ENCODE measurements at regions not wholly inside any gene's neighbourhood (a gene's known extent, or its start where the extent isn't known, plus 50 kb on each side); places are given as distances from the start of the nearest gene placed in this dataset.
A peak's percentile ranks its signal among the peaks of the same experiment; 100 is the strongest.

GRCh38 chr5:106976363-106976762, 694.4 kb downstream of the EFNA5 start:
- CTCF ChIA-PET = no interaction called here

More at GRCh38 chr5:106976363-106976762, 694.4 kb downstream of the EFNA5 start:
- BruUV-seq (replicated peaks) = no TSS peak
- POLR2A ChIA-PET = no interaction called here
- H2AFZ ChIP-seq (ENCODE audit: low read depth, low read length) = no peak overlapping the region
- no peaks in the 10 kb centered on the region for H3K4me1 ChIP-seq (ENCODE audit: control insufficient read depth, extremely low read depth, insufficient read depth, low read length)
- H3K9me1 ChIP-seq (replicated peaks; ENCODE audit: control insufficient read depth, extremely low read depth, insufficient read depth, low read length) = no peaks in the 10 kb centered on the region
- dilution Hi-C loops (cut with MboI; ENCODE audit: extremely low pct_ligation_motif_present, low sequenced_read_pairs) (no loop called here), intact Hi-C loops (cut with micrococcal nuclease) (no loop called here)
- H3K9ac ChIP-seq (replicated peaks; ENCODE audit: extremely low read depth, insufficient read depth, low read length) = no peak overlapping the region
- H3K4me2 ChIP-seq (ENCODE audit: insufficient read depth, low read length) = no peak overlapping the region
- no peak overlapping the region for H3K4me3 ChIP-seq (replicated peaks in 1 of 3; ENCODE audit: insufficient read depth in 1 of 3, low read depth in 1 of 3, low read length in 3 of 3)
- no peaks in the 10 kb centered on the region for H4K20me1 ChIP-seq (replicated peaks; ENCODE audit: control insufficient read depth, extremely low read depth, insufficient read depth, low read length)
- no peak for DNase-seq (ENCODE audit: low read depth, low spot score)
- no peaks in the 10 kb centered on the region for H3K9me3 ChIP-seq (replicated peaks; ENCODE audit: control insufficient read depth, insufficient read depth, low read length)
- H3K36me3 ChIP-seq (ENCODE audit: control insufficient read depth in 2 of 2, extremely low read depth in 1 of 2, insufficient read depth in 2 of 2, low read length in 2 of 2) = no peaks in the 10 kb centered on the region
- H3K27ac ChIP-seq (ENCODE audit: insufficient read depth, low read depth, low read length) = no peak overlapping the region
- no peaks in the 10 kb centered on the region for H3K79me2 ChIP-seq (ENCODE audit: control insufficient read depth, insufficient read depth, low read length)
- TF ChIP-seq MYC (IDR thresholded peaks at IDR 0.05; ENCODE audit: low read depth, low read length) (no peak), FOS (IDR thresholded peaks at IDR 0.05; ENCODE audit: borderline replicate concordance, insufficient read depth, low read length) (no peak), POLR2AphosphoS5 (IDR thresholded peaks at IDR 0.05; ENCODE audit: insufficient read depth, low read depth, low read length) (no peak), POLR2A (IDR thresholded peaks at IDR 0.05; ENCODE audit: low read depth, low read length) (no peak), CTCF (IDR thresholded peaks at IDR 0.05; ENCODE audit: extremely low read depth in 1 of 2, insufficient read depth in 1 of 2, low read depth in 1 of 2, low read length in 2 of 2) (no peak), EZH2 (IDR thresholded peaks at IDR 0.05; ENCODE audit: borderline replicate concordance, low read depth, low read length, severe bottlenecking) (no peak), MAX (IDR thresholded peaks at IDR 0.05; ENCODE audit: insufficient read depth, insufficient read length) (no peak), GATA2 (IDR thresholded peaks at IDR 0.05; ENCODE audit: insufficient read depth, insufficient read length, low read depth, low read length) (no peak), JUN (IDR thresholded peaks at IDR 0.05; ENCODE audit: borderline replicate concordance, insufficient read depth, insufficient read length, low read depth) (no peak)
- no peaks in the 10 kb centered on the region for H3K27me3 ChIP-seq (ENCODE audit: control insufficient read depth in 2 of 2, insufficient read depth in 2 of 2, low read length in 2 of 2)
- peak; percentile 4 for FAIRE-seq

Measured in endothelial cell of umbilical vein (primary cell).